Epithelial cell of proximal tubule (primary cell): ENCODE measurements at regions not wholly inside any gene's neighbourhood (a gene's known extent, or its start where the extent isn't known, plus 50 kb on each side); places are given as distances from the start of the nearest gene placed in this dataset.

Experiments
- DNase-seq: peaks from one replicate; pipeline ENCODE4 v3.0.0-alpha.2; 2011; ENCODE audit warnings: low read depth
- H3K4me3 ChIP-seq: 2 replicates; pipeline ENCODE4 v1.5.1; 2011; ENCODE audit warnings: low read depth, mild to moderate bottlenecking, low read length
- TF ChIP-seq, protein P1 (sequence below): conservative IDR thresholded peaks from 2 replicates; pipeline ENCODE4 v1.5.1; 2012; ENCODE audit warnings: low read depth, mild to moderate bottlenecking, low read length

DNA sequence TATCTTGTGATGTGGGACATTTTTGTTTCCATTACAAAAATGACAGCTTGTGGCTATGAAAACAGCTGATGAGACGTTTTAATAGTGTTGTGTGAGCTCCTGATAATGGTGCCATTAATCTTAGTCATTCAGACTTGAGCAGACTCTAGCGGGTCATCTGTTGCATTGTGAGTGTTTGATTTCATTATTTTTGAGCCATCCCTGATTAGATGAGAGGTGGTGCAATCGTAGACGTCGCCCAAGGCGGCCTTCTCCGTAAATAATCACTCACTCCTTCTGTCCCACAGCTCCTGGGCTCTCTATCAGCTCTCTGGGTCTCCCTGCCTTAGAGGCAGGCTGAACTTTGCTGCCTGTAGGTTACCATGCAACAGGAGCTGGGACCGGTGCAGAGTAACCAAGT is 528.0 kb upstream of the SGCG start:
- TF ChIP-seq, protein P1, sequence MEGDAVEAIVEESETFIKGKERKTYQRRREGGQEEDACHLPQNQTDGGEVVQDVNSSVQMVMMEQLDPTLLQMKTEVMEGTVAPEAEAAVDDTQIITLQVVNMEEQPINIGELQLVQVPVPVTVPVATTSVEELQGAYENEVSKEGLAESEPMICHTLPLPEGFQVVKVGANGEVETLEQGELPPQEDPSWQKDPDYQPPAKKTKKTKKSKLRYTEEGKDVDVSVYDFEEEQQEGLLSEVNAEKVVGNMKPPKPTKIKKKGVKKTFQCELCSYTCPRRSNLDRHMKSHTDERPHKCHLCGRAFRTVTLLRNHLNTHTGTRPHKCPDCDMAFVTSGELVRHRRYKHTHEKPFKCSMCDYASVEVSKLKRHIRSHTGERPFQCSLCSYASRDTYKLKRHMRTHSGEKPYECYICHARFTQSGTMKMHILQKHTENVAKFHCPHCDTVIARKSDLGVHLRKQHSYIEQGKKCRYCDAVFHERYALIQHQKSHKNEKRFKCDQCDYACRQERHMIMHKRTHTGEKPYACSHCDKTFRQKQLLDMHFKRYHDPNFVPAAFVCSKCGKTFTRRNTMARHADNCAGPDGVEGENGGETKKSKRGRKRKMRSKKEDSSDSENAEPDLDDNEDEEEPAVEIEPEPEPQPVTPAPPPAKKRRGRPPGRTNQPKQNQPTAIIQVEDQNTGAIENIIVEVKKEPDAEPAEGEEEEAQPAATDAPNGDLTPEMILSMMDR, result no peak
- no peak overlapping the region for H3K4me3 ChIP-seq
- no peak for DNase-seq

DNA sequence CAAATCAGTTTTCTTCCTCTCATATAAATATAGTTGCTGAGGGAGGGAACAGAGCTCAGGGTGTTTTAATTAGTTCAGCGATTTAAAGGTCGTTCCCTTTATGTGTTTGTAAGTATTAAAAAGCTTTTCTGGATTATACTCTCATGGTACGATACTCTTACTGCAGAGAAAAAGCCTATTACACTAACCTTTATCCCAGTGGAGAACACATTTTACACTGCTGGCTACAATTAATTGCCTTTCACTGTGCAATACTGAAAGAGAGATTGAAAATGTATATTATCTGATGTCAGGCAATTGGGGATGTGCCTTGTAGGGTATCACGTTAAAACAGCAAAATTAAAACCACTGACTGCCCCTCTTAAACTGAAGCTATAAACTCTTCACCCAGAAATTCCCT is 526.9 kb upstream of the SGCG start:
- H3K4me3 ChIP-seq, result no peak overlapping the region
- TF ChIP-seq, protein P1, result no peak
- no peak for DNase-seq

DNA sequence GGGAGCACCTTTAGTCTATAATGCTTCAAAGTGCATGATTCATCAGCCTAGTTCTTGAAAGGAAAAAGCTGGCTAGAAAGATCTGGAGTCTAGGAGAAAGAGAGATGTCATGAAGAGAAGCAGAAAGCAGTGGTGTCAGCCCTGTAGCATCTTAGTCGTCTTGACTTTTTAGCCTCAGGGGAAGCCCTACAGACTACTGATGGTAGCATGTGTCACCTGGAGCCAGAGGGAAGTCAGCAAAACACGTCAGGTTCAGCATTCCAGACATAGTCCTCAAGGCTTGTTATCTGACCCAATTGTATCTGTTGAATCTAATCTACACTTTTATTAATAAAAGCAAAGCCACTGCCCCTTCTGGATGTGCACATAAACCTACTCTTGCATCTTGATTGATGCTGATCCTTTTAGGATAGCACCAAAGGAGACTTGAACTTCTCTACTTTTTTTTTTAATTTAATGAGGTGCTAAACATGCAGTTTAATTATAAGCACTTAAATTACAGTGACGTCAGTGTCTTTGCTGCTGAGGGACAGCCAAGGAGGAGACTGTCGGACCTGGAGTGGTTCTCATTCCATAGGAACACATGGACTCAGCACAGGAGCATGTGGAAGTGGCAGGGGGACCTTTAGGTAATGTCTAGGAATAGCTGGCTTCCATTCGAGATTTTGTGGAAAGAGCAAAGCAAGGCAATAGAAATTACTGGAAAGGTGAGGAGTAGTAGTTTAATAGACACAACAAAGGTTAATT is 525.5 kb upstream of the SGCG start:
- no peak for DNase-seq
- H3K4me3 ChIP-seq, result no peak overlapping the region
- TF ChIP-seq, protein P1, result no peak

DNA sequence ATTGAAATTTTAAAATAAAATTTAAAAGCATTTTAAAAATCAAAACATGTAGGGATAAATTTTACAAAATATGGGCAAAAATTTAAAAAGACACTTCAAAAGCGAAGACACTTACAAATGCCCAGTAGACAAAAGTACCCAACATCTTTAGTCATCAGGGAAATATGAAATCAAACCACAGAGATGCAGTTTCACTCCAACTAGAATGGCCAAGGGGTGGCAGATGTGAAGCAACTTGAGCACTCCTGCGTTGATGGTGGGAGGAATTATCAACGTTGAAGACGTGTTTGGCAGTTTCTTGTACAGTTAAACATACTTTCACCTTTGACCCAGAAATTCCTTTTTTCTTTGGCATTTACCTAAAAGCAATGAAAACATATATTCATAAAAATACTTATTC is 518.0 kb upstream of the SGCG start:
- H3K4me3 ChIP-seq, result no peak overlapping the region
- DNase-seq, result no peak
- TF ChIP-seq, protein P1, result no peak

DNA sequence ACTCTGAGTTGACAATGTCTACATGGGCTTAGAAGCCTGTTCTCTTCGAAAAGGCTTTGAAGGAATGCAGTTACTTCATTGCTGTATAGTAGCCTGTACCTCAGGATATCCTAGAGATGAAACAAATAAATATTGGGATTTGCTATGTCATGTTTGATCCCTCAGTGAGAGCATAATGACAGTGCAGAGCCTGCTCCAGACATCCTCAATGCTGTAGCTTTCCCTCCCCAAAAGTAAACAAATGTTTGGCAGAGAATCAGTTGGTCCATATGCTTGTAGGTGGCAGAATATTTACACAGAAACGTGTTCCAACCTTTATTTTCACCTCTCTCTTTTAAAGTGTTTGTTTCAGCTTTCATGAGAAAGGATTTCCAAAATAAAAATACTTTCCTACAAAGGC is 515.3 kb upstream of the SGCG start:
- TF ChIP-seq, protein P1, result no peak
- DNase-seq, result no peak
- H3K4me3 ChIP-seq, result no peak overlapping the region

DNA sequence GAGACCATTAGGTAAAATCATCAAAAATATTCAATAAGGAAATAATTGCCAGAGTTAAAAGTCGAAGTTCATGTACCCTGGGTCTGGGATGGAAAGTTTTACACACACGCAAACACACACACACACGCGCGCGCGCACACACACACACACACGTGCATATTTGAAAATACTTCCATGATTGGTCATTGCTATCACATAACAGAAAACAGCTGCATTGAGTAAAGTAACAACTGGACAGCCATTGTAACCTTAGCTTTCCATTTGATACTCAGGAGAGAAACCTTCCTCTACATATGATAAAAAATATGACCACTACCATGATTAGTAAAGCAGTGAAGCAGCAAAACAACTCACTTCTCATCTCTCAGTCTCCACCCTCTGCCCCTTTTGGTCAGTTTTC is 490.0 kb upstream of the SGCG start:
- TF ChIP-seq, protein P1, result no peak
- no peak overlapping the region for H3K4me3 ChIP-seq

DNA sequence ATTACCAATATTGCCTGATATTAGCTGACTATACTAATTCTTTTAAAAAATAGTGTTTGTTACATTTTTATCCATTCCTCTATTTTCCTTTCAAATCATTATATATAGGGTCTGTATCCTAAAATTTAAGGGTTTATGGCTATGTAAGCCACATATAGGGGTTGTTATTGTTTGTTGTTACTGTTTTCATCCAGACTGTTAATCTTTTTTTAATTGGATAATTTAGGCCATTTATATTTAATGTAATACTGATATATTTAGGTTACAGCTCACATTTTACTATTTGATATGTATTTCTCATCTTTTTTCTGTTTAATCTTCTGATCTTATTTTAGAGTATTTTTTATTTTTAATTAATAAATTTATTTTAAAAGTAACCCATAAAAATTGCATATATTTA is 487.1 kb upstream of the SGCG start:
- TF ChIP-seq, protein P1, result no peak
- no peak for DNase-seq
- H3K4me3 ChIP-seq, result no peak overlapping the region

More for the DNA sequence above, 490.0 kb upstream of the SGCG start:
- DNase-seq, result no peak
